ENCODE measurements at regions not wholly inside any gene's neighbourhood (a gene's known extent, or its start where the extent isn't known, plus 50 kb on each side); places are given as distances from the start of the nearest gene placed in this dataset.
"Not testable (repeated sequence)": the region's sequence is repeated elsewhere in the genome, so short reads cannot be mapped to it uniquely, and the experiment has no call there.

- intact Hi-C loops (cut with DNase I); DNase-seq (ENCODE audit: low spot score): not testable (repeated sequence)
Measured at GRCh38 chr21:9851695-9852094, 669.7 kb upstream of the TPTE start.

GRCh38 chr21:9857563-9857962 is 663.8 kb upstream of the TPTE start:
- DNase-seq (ENCODE audit: low spot score); intact Hi-C loops (cut with DNase I): not testable (repeated sequence)

DNA sequence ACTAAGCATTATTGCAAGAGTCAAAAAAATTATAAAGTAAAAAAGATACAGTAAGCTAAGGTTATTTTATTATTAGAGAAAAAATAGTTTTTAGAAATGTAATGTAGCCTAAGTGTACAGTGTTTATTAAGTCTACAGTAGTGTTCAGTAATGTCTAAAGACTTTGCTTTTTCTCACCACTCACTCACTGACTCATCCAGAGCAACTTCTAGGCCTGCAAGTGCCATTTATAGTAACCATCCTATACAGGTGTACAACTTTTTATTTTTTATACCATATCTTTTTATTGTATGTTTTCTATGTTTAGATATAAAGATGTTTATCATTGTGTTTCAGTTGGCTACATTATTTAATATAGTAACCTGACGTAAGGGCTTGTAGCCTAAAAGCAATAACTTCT is 661.5 kb upstream of the TPTE start:
- intact Hi-C loops (cut with DNase I); DNase-seq (ENCODE audit: low spot score): not testable (repeated sequence)

DNA sequence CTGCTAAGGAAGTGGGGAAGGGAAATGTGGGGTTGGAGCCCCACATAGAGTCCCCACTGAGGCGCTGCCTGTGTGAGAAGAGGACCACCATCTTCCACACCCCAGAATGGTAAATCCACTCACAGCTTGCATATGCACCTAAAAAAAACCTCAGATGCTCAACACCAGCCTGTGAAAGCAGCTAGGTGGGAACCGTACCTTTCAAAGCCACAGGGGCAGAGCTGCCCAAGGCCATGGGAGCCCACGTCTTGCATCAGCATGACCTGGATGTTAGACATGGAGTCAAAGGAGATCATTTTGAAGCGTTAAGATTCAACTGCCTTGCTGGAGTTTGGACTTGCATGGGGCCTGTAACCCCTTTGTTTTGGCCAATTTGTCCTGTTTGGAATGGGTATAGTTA is 658.9 kb upstream of the TPTE start:
- intact Hi-C loops (cut with DNase I); DNase-seq (ENCODE audit: low spot score): not testable (repeated sequence)

GRCh38 chr21:9867815-9868214 is 653.6 kb upstream of the TPTE start:
- intact Hi-C loops (cut with DNase I): not testable (repeated sequence)

DNA sequence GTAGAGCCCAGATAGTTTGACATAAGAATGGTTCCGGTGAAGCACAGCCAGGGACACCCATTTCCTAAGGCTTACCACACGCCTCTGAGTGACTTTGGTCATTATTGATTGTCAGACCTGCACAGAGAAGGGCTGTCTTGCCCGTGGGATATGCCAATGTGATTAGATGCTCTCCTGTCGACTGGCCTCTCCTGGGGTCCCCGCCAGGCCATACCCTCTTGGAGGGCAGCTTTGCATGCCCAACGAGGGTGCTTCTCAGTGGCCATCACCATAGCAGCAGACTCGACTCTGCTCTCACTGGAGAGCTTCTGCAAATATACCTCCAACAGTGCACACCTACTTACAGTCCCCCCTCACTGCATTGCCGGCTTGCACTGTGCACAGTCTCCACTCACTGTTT is 648.3 kb upstream of the TPTE start:
- intact Hi-C loops (cut with DNase I); DNase-seq (ENCODE audit: low spot score): not testable (repeated sequence)

More at GRCh38 chr21:9867815-9868214, 653.6 kb upstream of the TPTE start:
- not testable (repeated sequence) for DNase-seq (ENCODE audit: low spot score)

DNA sequence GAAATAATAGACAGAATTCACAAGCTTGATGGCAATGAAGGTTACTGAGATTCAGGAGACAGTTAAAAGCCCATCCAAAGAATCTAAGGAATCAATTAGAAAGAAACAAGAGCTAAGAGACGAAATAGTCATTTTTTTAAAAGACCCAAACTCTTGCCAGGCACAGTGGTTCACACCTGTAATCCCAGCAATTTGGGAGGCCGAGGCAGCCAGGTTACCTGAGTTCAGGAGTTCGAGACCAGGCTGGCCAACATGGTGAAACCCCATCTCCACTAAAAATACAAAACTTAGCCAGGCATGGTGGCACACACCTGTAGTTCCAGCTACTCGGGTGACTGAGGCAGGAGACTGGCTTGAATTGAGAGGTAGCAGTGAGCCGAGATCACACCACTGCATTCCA is 647.2 kb upstream of the TPTE start:
- intact Hi-C loops (cut with DNase I); DNase-seq (ENCODE audit: low spot score): not testable (repeated sequence)

GRCh38 chr21:9881430-9881829 is 640.0 kb upstream of the TPTE start:
- DNase-seq (ENCODE audit: low spot score); intact Hi-C loops (cut with DNase I): not testable (repeated sequence)

DNA sequence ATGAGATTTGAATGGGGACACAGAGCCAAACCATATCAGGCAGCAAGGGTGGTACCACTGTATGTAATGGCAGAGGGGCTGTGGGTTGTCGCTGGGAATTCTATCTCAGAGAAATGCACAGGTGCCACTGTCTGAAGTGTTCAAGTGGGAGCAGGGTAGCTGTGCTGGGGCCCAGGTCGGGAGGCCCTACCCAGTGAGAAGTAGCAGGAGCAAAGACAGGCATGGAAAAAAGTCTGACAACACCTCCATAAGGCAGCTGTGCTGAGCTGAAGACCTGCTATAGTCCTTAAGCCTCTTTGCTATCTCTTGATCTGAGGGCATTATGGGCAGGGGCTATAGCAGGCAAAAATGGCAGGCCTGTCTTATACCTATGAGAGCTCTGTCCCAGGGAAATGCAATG is 638.3 kb upstream of the TPTE start:
- DNase-seq (ENCODE audit: low spot score); intact Hi-C loops (cut with DNase I): not testable (repeated sequence)

- DNase-seq (ENCODE audit: low spot score); intact Hi-C loops (cut with DNase I): not testable (repeated sequence)
Measured at GRCh38 chr21:9883571-9884282, 637.7 kb upstream of the TPTE start.

GRCh38 chr21:9888500-9888899 is 632.9 kb upstream of the TPTE start:
- intact Hi-C loops (cut with DNase I); DNase-seq (ENCODE audit: low spot score): not testable (repeated sequence)

DNA sequence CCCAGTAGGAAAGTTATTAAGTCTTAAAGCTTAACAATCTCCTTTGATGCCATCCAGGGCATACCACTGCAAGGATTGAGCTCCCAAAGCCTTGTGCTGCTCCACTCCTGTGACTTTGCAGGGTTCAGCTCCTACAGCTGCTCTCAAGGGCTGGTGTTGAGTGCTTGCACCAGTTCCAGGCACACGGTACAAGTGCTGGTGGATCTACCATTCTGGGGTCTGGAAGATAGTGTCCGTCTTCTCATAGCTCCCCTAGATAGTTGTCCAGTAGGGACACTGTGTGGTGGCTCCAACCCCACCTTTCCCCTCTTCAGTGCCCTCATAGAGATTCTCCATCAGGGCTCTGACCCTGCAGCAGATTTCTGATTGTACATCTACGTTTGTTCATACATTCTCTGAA is 617.8 kb upstream of the TPTE start:
- intact Hi-C loops (cut with DNase I); DNase-seq (ENCODE audit: low spot score): not testable (repeated sequence)

DNA sequence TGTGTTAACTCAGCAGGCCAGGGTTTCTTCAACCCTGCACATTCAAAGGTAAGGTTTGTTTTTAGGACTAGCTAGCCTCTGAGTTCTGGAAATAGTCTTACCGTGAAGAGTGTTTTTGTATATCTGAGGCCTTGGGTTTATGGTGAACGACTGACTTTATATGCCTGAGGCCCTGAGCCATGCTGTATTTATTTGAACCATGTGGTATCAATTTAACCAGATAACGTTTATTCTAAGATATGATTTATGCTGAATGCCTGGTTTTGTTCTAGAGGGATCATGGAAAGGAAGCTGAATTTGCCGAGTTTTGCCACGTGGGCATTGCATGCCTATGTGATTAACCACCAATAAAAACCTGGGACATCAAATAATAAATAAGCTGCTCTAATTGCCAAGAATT is 607.2 kb upstream of the TPTE start:
- DNase-seq (ENCODE audit: low spot score); intact Hi-C loops (cut with DNase I): not testable (repeated sequence)

GRCh38 chr21:9919446-9919845 is 601.9 kb upstream of the TPTE start:
- DNase-seq (ENCODE audit: low spot score); intact Hi-C loops (cut with DNase I): not testable (repeated sequence)

DNA sequence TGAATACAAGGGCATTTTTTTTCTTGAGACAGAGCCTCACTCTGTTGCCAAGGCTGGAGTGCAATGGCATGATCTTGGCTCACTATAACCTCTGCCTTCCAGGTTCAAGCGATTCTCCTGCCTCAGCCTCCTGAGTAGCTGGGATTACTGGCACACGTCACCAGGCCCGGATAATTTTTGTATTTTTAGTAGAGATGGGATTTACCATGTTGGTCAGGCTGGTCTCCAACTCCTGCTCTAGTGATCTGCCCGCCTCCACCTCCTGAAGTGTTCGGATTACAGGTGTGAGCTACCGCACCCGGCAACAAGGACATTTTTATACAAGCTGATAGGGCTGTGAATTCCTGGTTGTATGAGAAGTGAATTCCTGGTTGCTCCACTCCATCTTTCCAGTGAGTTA is 577.7 kb upstream of the TPTE start:
- DNase-seq (ENCODE audit: low spot score); intact Hi-C loops (cut with DNase I): not testable (repeated sequence)

DNA sequence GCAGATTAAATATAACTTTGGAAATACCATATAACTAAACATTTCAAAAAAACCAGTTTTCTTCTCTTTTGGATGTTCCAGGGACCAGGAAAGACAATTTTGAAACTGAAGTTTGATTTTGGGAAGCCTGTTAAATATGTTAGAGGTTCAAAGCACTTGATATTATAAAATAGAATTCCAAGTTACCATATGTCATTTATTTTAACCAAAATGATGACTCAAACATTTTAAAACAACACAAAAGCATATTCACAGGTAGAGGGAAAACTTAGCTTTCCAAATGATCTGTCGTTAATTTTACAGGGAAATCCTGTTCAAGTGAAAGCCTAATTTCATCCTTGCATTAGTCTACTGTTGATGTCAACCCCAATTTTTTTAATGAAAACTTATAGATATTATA is 575.3 kb upstream of the TPTE start:
- DNase-seq (ENCODE audit: low spot score); intact Hi-C loops (cut with DNase I): not testable (repeated sequence)

DNA sequence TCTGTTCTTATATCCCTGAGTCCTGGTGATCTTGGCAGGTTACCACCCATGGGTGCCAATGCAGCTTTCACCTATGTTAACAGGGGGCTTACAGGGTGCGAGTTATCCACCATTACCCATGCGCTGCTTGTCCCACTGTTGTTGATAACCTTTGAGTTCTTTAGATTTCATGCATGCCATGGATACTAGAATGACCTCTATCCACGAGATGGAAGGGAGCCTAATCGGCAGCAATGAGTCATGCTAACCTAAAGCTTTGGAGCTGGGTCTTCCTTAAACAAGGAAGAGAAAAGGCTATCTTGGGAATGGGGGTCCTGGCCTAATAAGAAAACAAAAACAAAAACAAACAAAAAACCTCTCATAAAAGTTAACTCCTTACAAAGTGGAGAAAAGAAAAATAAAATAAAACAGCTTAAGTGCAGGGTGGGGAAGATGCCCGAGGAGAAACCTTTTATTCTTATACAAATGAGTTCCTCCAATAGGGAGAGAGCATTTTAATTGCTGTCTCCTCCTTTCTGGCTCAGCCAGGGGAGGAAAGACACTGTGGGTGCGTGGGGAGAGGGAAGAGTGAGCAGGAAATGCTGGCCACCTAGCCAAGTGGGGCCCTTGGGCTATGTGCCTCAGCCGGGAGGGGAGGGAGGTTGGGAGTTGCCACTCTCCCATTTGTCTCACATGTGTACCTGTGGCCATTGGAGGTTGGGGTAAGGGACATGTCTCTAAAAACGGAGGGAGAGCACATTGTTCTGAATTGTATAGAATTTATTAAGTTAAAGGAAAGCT is 571.7 kb upstream of the TPTE start:
- intact Hi-C loops (cut with DNase I); DNase-seq (ENCODE audit: low spot score): not testable (repeated sequence)

GRCh38 chr21:9950363-9950762 is 571.0 kb upstream of the TPTE start:
- DNase-seq (ENCODE audit: low spot score); intact Hi-C loops (cut with DNase I): not testable (repeated sequence)

GRCh38 chr21:9958791-9959190 is 562.6 kb upstream of the TPTE start:
- DNase-seq (ENCODE audit: low spot score); intact Hi-C loops (cut with DNase I): not testable (repeated sequence)

GRCh38 chr21:9959220-9959964 is 562.0 kb upstream of the TPTE start:
- intact Hi-C loops (cut with DNase I); DNase-seq (ENCODE audit: low spot score): not testable (repeated sequence)

Measured in cardiac septum (tissue), 1 donor.